Astrocyte of the spinal cord (primary cell): ENCODE measurements at regions not wholly inside any gene's neighbourhood (a gene's known extent, or its start where the extent isn't known, plus 50 kb on each side); places are given as distances from the start of the nearest gene placed in this dataset.

ENCODE experiments used
- DNase-seq: peaks from one replicate; pipeline ENCODE4 v3.0.0; 2011; ENCODE audit warnings: low read depth, low spot score
- H3K4me3 ChIP-seq: 2 replicates; pipeline ENCODE4 v1.5.1; 2011; ENCODE audit warnings: low read depth, mild to moderate bottlenecking, low read length, moderate library complexity
- in situ Hi-C: cut with HindIII; loops from 2 replicates; pipeline ENCODE4 v1.10.0; 2017; ENCODE audit warnings: low sequenced_read_pairs
- TF ChIP-seq, protein P1 (sequence below): IDR thresholded peaks from 2 replicates; pipeline ENCODE4 v1.5.1; 2012; ENCODE audit warnings: low read depth, mild to moderate bottlenecking, low read length, inconsistent platforms

DNA sequence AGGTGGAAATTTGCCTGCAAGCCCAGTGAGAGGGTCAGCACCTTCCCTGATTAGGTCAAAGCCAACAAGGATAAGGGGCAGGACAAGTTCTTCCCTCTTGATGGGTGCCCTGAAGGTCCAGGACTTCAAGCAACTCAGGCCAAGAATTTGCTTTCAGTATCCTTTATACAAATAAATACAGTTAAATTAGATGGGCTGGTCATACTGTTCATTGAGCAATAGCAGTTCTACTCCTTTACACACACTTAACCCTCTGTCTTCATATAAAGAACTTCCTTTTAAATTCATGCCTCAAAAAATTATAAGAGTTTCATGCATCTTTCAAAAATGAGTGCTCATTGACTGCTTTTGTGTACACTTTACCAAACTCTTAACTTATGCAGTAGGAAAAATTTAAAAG, 392.0 kb downstream of the SPRY1 start:
- DNase-seq: no peak
- no peak overlapping the region for H3K4me3 ChIP-seq
- TF ChIP-seq, protein P1, sequence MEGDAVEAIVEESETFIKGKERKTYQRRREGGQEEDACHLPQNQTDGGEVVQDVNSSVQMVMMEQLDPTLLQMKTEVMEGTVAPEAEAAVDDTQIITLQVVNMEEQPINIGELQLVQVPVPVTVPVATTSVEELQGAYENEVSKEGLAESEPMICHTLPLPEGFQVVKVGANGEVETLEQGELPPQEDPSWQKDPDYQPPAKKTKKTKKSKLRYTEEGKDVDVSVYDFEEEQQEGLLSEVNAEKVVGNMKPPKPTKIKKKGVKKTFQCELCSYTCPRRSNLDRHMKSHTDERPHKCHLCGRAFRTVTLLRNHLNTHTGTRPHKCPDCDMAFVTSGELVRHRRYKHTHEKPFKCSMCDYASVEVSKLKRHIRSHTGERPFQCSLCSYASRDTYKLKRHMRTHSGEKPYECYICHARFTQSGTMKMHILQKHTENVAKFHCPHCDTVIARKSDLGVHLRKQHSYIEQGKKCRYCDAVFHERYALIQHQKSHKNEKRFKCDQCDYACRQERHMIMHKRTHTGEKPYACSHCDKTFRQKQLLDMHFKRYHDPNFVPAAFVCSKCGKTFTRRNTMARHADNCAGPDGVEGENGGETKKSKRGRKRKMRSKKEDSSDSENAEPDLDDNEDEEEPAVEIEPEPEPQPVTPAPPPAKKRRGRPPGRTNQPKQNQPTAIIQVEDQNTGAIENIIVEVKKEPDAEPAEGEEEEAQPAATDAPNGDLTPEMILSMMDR: no peak
- in situ Hi-C loops: no loop called here

DNA sequence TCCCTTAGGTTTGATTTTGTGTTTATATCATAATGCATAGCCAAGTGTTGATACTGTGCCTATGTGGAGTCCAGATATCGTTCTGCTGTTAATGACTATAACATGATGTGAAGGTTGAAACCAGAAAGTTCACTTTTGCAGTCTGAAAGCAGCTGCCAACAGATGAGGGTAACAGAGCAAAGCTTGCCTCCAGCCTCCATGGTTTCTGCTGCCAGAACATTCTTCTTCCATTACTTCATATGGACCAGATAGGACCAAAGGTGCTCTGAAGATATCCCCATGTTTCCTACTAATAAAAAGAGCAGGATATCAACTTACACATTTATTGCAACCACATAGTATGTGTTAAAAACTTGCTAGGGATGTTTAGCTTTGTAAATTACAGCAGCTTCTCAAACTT, 394.1 kb downstream of the SPRY1 start:
- H3K4me3 ChIP-seq: no peak overlapping the region
- TF ChIP-seq, protein P1: no peak
- no peak for DNase-seq
- in situ Hi-C loops: no loop called here

DNA sequence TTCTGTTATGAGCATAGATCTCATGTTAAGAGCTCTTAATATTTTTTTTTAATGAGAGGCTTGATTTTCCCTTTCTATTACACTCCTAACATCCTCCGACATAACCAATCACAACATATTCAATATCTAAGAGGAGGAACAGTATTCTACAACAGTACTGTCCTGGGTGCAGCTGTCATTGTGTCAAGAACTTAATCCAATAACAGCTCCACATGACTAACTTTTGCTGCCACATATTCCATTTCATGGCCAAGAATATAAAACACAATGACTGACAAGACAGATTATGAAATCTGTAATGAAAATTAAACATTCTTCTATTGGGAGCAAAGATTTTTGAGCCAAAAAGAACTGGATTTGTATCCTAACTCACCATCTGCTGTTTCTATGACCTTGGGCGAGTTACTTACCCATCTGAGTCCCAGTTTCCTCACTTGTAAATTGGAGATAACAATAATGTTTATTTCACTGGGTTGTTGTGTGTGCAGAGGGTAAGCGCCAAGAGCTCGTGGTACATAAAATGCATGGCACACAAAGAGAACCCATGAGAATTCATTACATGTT, 405.6 kb downstream of the SPRY1 start:
- in situ Hi-C loops: no loop called here
- TF ChIP-seq, protein P1: no peak
- H3K4me3 ChIP-seq: no peak overlapping the region
- DNase-seq: no peak

DNA sequence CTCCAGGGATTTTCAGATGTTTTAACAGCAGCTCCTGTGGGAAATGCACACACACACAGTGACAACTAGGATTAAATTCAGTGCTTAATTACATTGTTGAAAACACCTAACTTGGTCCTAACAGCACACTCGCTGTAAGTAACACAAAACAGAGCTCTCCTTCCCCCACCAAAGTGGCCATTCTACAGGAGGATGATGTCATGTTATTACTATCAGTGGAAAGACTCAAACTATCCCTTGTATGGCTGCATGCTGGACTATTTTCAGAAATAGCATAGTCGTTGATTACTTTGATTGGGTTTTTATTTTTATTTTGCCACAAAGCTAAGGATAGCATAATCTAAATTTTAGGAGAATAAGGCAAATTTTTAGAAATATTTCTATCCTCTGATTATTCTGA, 406.3 kb downstream of the SPRY1 start:
- DNase-seq: no peak
- in situ Hi-C loops: no loop called here
- TF ChIP-seq, protein P1: no peak
- H3K4me3 ChIP-seq: no peak overlapping the region

DNA sequence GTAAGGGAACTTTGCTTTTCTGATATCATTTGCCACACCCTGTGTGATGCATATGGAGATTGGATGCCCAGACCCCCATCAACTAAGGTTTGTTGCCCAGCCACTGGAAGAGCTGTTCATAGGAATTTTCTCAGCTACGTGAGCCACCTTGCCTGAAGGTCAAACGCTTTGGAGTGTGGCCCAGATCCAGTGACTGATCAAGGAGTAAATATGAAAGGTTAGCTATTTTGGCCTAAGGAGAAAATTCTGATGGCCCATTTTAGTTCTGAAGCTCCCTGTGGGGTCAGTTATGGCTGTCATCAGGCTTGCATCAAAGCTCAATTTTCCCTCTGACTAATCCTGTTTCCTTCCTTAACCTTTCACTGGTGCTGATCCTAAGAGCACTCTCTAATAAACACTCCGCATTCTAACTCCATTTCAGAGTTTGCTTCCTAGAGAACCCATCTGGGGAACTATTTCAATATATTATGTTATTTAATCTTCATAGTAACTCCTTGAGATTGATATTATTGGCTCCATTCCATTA, 407.7 kb downstream of the SPRY1 start:
- DNase-seq: no peak
- in situ Hi-C loops: no loop called here
- TF ChIP-seq, protein P1: no peak
- H3K4me3 ChIP-seq: no peak overlapping the region

DNA sequence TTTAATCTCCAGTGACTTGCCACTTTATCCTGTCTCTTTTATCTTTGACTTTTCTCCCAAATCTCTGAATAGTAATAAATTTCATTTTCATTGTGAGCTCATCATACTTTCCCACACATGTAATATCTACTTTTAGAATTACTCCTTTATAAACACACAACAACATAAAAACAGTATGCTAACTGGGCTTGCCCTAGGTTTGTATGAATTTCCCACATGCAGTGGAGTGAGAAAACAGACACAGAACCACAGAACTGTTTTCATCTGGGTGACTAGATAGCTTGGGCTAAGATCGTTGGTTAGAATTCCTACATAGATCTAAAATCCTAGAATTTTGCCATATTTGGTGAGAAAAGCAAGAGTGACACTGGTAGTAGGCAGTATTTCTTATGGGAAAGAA, 409.5 kb downstream of the SPRY1 start:
- no peak for DNase-seq
- in situ Hi-C loops: no loop called here
- TF ChIP-seq, protein P1: no peak
- H3K4me3 ChIP-seq: no peak overlapping the region

DNA sequence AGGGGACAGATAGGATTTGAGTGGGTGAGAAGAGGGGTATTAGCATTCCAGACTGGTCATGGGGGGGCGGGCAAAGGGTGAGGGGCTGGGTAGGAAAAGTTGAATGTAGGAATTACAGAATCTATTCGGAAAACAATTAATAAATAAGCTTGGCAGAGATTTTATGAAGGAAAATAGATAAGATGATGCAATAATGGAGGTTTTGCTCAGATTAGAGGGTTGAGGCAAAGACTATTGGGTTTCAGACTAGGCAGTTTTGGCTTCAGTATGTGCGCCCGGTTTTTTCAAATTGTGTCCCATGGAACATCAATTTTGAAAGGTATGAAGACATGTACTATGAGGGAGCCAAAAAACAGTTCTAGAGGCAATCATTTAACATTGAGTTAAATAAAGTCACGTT, 410.6 kb downstream of the SPRY1 start:
- TF ChIP-seq, protein P1: no peak
- in situ Hi-C loops: no loop called here
- H3K4me3 ChIP-seq: no peak overlapping the region
- no peak for DNase-seq
